WTC11 (cell line): ENCODE measurements at regions not wholly inside any gene's neighbourhood (a gene's known extent, or its start where the extent isn't known, plus 50 kb on each side); places are given as distances from the start of the nearest gene placed in this dataset.

Source experiments
- ATAC-seq: fragments of 200-7000 bp; cut with Tn5 transposase; 2 replicates; pipeline ENCODE4 v1.10.0; 2021; ENCODE audit warnings: mild to moderate bottlenecking, moderate library complexity
- CTCF ChIA-PET: fragments of 300-600 bp; sonication (Branson Sonifier 250); formaldehyde crosslinking; loops from one replicate; lab custom pipeline; 2021; ENCODE audit warnings: antibody characterized with exemption; lab: Charles Lee
- POLR2A ChIA-PET: fragments of 350-600 bp; sonication (Branson Sonifier 250); formaldehyde crosslinking; loops from one replicate; lab custom pipeline; 2021; ENCODE audit warnings: antibody characterized with exemption; lab: Charles Lee
- DNase-seq: peaks from one replicate; pipeline ENCODE4 v3.0.0; 2021; ENCODE audit warnings: low spot score
- H3K27ac Mint-ChIP-seq: 2 replicates; pipeline ENCODE4 v1.8.0; 2021; ENCODE audit warnings: mixed read lengths
- H3K27me3 Mint-ChIP-seq: 2 replicates; pipeline ENCODE4 v1.8.0; 2021; ENCODE audit warnings: low read depth, mild to moderate bottlenecking, moderate library complexity, mixed read lengths
- H3K36me3 Mint-ChIP-seq: 2 replicates; pipeline ENCODE4 v1.8.0; 2021; ENCODE audit warnings: mixed read lengths
- H3K4me1 Mint-ChIP-seq: 2 replicates; pipeline ENCODE4 v1.8.0; 2022; ENCODE audit warnings: mixed read lengths
- H3K4me3 Mint-ChIP-seq: 2 replicates; pipeline ENCODE4 v1.8.0; 2021; ENCODE audit warnings: mild to moderate bottlenecking, moderate library complexity, mixed read lengths
- H3K9me3 Mint-ChIP-seq: 2 replicates; pipeline ENCODE4 v1.8.0; 2021; ENCODE audit warnings: mixed read lengths
- ELF4 ChIP-seq: sonication (generic); formaldehyde crosslinking; IDR thresholded peaks from 2 replicates; pipeline ENCODE4 v1.8.1; 2022; ENCODE audit warnings: low read depth, mild to moderate bottlenecking, moderate library complexity, missing genetic modification reagents
- FOXK1 ChIP-seq: sonication (generic); formaldehyde crosslinking; IDR thresholded peaks from 2 replicates; pipeline ENCODE4 v1.8.0; 2022; ENCODE audit warnings: mild to moderate bottlenecking, moderate library complexity, missing genetic modification reagents
- GABPB1 ChIP-seq: sonication (generic); formaldehyde crosslinking; IDR thresholded peaks from 2 replicates; pipeline ENCODE4 v1.8.1; 2023; ENCODE audit warnings: mild to moderate bottlenecking, missing genetic modification reagents
- MXD4 ChIP-seq: fragments of 250-450 bp; sonication (Bioruptor Pico); IDR thresholded peaks from 2 replicates; pipeline ENCODE4 v1.8.0; 2021; ENCODE audit warnings: mild to moderate bottlenecking, moderate library complexity, borderline replicate concordance
- MYBL2 ChIP-seq: sonication (generic); formaldehyde crosslinking; IDR thresholded peaks from 2 replicates; pipeline ENCODE4 v1.8.1; 2023; ENCODE audit warnings: mild to moderate bottlenecking, moderate library complexity, missing genetic modification reagents
- NR1H2 ChIP-seq: sonication (generic); formaldehyde crosslinking; IDR thresholded peaks from 2 replicates; pipeline ENCODE4 v1.9.0; 2021; ENCODE audit warnings: mild to moderate bottlenecking, moderate library complexity, missing genetic modification reagents
- PRRX2 ChIP-seq: fragments of 250-450 bp; sonication (Bioruptor Pico); IDR thresholded peaks from 2 replicates; pipeline ENCODE4 v1.8.0; 2021; ENCODE audit warnings: mild to moderate bottlenecking
- SOX15 ChIP-seq: fragments of 250-450 bp; sonication (Bioruptor Pico); IDR thresholded peaks from 2 replicates; pipeline ENCODE4 v1.9.0; 2021; ENCODE audit warnings: mild to moderate bottlenecking
- ZNF138 ChIP-seq: sonication (generic); formaldehyde crosslinking; conservative IDR thresholded peaks from 2 replicates; pipeline ENCODE4 v1.8.1; 2022; ENCODE audit warnings: mild to moderate bottlenecking, moderate library complexity, missing genetic modification reagents
- ZNF671 ChIP-seq: fragments of 250-450 bp; sonication (Bioruptor Pico); IDR thresholded peaks from 2 replicates; pipeline ENCODE4 v1.8.0; 2021; ENCODE audit warnings: mild to moderate bottlenecking
- TF ChIP-seq, protein P1 (sequence below): fragments of 250-450 bp; sonication (Bioruptor Pico); IDR thresholded peaks from 2 replicates; pipeline ENCODE4 v1.9.0; 2021; ENCODE audit warnings: mild to moderate bottlenecking, borderline replicate concordance
- TF ChIP-seq, protein P2 (sequence below): sonication (generic); formaldehyde crosslinking; IDR thresholded peaks from 2 replicates; pipeline ENCODE4 v1.8.0; 2022; ENCODE audit warnings: mild to moderate bottlenecking, missing genetic modification reagents
- TF ChIP-seq, protein P3 (sequence below): sonication (generic); formaldehyde crosslinking; IDR thresholded peaks from 2 replicates; pipeline ENCODE4 v1.8.1; 2022; ENCODE audit warnings: low read depth, missing genetic modification reagents, borderline replicate concordance
- TF ChIP-seq, protein P4 (sequence below): fragments of 250-450 bp; sonication (Bioruptor Pico); IDR thresholded peaks from 2 replicates; pipeline ENCODE4 v1.9.0; 2021; ENCODE audit warnings: mild to moderate bottlenecking
- TF ChIP-seq, protein P5 (sequence below): sonication (generic); formaldehyde crosslinking; IDR thresholded peaks from 2 replicates; pipeline ENCODE4 v1.8.1; 2023; ENCODE audit warnings: mild to moderate bottlenecking, missing genetic modification reagents, moderate library complexity
- TF ChIP-seq, protein P6 (sequence below): sonication (generic); formaldehyde crosslinking; IDR thresholded peaks from 2 replicates; pipeline ENCODE4 v1.8.1; 2022; ENCODE audit warnings: low read depth, mild to moderate bottlenecking, moderate library complexity, missing genetic modification reagents, borderline replicate concordance
- TF ChIP-seq, protein P7 (sequence below): sonication (generic); formaldehyde crosslinking; IDR thresholded peaks from 2 replicates; pipeline ENCODE4 v1.8.0; 2022; ENCODE audit warnings: missing genetic modification reagents

DNA sequence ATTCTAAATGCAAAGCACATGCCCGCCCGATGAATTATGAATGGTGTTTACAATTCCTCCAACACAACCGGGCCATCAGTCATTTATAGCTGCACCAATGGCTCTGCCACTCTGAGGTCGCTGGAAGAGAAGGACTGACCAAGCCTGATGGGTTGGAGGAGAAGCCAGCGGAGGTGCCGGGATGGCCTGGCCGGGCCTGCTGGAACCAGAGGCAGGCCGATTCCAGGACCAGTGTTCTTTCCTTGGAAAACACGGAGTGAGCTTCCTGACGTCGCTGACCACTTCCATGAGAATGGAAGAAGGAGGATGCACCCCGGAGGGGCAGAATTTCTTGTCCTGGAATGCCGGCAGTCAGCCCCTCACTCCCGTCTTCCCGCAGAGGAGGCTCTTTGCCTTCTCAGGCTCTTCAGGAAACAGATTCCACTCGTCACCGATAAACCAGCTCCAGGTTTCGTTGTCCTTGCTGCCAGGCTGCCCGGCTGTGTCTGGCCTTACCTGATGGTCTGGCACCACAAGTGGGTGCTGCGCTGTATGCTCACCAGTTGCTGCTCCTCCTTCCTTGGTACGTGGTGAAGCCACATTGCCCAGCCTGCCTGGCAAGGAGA is 358.5 kb upstream of the SFSWAP start (continued):
- TF ChIP-seq, protein P1, sequence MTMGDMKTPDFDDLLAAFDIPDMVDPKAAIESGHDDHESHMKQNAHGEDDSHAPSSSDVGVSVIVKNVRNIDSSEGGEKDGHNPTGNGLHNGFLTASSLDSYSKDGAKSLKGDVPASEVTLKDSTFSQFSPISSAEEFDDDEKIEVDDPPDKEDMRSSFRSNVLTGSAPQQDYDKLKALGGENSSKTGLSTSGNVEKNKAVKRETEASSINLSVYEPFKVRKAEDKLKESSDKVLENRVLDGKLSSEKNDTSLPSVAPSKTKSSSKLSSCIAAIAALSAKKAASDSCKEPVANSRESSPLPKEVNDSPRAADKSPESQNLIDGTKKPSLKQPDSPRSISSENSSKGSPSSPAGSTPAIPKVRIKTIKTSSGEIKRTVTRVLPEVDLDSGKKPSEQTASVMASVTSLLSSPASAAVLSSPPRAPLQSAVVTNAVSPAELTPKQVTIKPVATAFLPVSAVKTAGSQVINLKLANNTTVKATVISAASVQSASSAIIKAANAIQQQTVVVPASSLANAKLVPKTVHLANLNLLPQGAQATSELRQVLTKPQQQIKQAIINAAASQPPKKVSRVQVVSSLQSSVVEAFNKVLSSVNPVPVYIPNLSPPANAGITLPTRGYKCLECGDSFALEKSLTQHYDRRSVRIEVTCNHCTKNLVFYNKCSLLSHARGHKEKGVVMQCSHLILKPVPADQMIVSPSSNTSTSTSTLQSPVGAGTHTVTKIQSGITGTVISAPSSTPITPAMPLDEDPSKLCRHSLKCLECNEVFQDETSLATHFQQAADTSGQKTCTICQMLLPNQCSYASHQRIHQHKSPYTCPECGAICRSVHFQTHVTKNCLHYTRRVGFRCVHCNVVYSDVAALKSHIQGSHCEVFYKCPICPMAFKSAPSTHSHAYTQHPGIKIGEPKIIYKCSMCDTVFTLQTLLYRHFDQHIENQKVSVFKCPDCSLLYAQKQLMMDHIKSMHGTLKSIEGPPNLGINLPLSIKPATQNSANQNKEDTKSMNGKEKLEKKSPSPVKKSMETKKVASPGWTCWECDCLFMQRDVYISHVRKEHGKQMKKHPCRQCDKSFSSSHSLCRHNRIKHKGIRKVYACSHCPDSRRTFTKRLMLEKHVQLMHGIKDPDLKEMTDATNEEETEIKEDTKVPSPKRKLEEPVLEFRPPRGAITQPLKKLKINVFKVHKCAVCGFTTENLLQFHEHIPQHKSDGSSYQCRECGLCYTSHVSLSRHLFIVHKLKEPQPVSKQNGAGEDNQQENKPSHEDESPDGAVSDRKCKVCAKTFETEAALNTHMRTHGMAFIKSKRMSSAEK, result no peak
- TF ChIP-seq PRRX2 (CRISPR knock-in tag) (no peak), MYBL2 (CRISPR knock-in tag) (no peak), ZNF138 (CRISPR knock-in tag) (no peak), GABPB1 (CRISPR knock-in tag) (no peak), FOXK1 (no peak)
- TF ChIP-seq, protein P2, sequence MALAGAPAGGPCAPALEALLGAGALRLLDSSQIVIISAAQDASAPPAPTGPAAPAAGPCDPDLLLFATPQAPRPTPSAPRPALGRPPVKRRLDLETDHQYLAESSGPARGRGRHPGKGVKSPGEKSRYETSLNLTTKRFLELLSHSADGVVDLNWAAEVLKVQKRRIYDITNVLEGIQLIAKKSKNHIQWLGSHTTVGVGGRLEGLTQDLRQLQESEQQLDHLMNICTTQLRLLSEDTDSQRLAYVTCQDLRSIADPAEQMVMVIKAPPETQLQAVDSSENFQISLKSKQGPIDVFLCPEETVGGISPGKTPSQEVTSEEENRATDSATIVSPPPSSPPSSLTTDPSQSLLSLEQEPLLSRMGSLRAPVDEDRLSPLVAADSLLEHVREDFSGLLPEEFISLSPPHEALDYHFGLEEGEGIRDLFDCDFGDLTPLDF, result no peak
- TF ChIP-seq, protein P3, sequence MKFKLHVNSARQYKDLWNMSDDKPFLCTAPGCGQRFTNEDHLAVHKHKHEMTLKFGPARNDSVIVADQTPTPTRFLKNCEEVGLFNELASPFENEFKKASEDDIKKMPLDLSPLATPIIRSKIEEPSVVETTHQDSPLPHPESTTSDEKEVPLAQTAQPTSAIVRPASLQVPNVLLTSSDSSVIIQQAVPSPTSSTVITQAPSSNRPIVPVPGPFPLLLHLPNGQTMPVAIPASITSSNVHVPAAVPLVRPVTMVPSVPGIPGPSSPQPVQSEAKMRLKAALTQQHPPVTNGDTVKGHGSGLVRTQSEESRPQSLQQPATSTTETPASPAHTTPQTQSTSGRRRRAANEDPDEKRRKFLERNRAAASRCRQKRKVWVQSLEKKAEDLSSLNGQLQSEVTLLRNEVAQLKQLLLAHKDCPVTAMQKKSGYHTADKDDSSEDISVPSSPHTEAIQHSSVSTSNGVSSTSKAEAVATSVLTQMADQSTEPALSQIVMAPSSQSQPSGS (CRISPR knock-in tag), result no peak

DNA sequence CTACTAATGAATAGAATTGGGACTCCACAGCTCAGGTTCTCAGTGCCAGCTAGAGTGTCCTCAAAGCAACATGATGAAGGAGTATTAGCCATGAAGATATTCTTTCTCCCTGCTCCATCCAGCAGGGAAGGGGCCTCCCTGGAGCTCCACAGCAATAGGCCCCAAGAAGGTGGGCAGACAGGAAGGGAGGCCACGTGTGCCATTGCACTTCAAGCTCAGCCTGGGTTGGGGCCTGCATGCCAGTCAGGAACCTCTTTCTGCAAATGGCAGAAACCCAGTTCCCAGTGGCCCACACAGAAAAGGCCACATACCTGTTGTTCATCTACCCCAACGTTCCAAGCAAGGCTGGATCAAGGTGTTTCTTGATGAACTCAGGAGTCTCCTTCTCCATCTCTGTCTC is 357.5 kb upstream of the SFSWAP start:
- Mint-ChIP-seq H3K36me3 (peaks cover 4% of the 10 kb centered on the region; the same call in 1 of the 2 replicates), H3K27me3 (no peaks in the 10 kb centered on the region; the same call in 1 of the 2 replicates), H3K9me3 (peaks cover 7% of the 10 kb centered on the region), H3K27ac (no peak overlapping the region), H3K4me1 (peaks cover 25% of the 10 kb centered on the region), H3K4me3 (no peak overlapping the region)
- no peak for ATAC-seq
- CTCF ChIA-PET, result no interaction called here
- POLR2A ChIA-PET, result no interaction called here
- DNase-seq, result no peak
- TF ChIP-seq NR1H2 (CRISPR knock-in tag) (no peak), MXD4 (CRISPR knock-in tag) (no peak), ZNF671 (CRISPR knock-in tag) (no peak), SOX15 (CRISPR knock-in tag) (no peak), ELF4 (no peak)
- TF ChIP-seq, protein P4, sequence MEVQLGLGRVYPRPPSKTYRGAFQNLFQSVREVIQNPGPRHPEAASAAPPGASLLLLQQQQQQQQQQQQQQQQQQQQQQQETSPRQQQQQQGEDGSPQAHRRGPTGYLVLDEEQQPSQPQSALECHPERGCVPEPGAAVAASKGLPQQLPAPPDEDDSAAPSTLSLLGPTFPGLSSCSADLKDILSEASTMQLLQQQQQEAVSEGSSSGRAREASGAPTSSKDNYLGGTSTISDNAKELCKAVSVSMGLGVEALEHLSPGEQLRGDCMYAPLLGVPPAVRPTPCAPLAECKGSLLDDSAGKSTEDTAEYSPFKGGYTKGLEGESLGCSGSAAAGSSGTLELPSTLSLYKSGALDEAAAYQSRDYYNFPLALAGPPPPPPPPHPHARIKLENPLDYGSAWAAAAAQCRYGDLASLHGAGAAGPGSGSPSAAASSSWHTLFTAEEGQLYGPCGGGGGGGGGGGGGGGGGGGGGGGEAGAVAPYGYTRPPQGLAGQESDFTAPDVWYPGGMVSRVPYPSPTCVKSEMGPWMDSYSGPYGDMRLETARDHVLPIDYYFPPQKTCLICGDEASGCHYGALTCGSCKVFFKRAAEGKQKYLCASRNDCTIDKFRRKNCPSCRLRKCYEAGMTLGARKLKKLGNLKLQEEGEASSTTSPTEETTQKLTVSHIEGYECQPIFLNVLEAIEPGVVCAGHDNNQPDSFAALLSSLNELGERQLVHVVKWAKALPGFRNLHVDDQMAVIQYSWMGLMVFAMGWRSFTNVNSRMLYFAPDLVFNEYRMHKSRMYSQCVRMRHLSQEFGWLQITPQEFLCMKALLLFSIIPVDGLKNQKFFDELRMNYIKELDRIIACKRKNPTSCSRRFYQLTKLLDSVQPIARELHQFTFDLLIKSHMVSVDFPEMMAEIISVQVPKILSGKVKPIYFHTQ (CRISPR knock-in tag), result no peak
- TF ChIP-seq, protein P5, sequence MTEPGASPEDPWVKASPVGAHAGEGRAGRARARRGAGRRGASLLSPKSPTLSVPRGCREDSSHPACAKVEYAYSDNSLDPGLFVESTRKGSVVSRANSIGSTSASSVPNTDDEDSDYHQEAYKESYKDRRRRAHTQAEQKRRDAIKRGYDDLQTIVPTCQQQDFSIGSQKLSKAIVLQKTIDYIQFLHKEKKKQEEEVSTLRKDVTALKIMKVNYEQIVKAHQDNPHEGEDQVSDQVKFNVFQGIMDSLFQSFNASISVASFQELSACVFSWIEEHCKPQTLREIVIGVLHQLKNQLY (CRISPR knock-in tag), result no peak
- TF ChIP-seq, protein P6, sequence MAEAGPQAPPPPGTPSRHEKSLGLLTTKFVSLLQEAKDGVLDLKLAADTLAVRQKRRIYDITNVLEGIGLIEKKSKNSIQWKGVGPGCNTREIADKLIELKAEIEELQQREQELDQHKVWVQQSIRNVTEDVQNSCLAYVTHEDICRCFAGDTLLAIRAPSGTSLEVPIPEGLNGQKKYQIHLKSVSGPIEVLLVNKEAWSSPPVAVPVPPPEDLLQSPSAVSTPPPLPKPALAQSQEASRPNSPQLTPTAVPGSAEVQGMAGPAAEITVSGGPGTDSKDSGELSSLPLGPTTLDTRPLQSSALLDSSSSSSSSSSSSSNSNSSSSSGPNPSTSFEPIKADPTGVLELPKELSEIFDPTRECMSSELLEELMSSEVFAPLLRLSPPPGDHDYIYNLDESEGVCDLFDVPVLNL (CRISPR knock-in tag), result no peak
- TF ChIP-seq, protein P7, sequence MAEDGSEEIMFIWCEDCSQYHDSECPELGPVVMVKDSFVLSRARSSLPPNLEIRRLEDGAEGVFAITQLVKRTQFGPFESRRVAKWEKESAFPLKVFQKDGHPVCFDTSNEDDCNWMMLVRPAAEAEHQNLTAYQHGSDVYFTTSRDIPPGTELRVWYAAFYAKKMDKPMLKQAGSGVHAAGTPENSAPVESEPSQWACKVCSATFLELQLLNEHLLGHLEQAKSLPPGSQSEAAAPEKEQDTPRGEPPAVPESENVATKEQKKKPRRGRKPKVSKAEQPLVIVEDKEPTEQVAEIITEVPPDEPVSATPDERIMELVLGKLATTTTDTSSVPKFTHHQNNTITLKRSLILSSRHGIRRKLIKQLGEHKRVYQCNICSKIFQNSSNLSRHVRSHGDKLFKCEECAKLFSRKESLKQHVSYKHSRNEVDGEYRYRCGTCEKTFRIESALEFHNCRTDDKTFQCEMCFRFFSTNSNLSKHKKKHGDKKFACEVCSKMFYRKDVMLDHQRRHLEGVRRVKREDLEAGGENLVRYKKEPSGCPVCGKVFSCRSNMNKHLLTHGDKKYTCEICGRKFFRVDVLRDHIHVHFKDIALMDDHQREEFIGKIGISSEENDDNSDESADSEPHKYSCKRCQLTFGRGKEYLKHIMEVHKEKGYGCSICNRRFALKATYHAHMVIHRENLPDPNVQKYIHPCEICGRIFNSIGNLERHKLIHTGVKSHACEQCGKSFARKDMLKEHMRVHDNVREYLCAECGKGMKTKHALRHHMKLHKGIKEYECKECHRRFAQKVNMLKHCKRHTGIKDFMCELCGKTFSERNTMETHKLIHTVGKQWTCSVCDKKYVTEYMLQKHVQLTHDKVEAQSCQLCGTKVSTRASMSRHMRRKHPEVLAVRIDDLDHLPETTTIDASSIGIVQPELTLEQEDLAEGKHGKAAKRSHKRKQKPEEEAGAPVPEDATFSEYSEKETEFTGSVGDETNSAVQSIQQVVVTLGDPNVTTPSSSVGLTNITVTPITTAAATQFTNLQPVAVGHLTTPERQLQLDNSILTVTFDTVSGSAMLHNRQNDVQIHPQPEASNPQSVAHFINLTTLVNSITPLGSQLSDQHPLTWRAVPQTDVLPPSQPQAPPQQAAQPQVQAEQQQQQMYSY (CRISPR knock-in tag), result no peak
